A549 (cell line): ENCODE measurements at regions not wholly inside any gene's neighbourhood (a gene's known extent, or its start where the extent isn't known, plus 50 kb on each side); places are given as distances from the start of the nearest gene placed in this dataset.

ENCODE experiments used
- ATAC-seq, 2 experiments: fragments of 200-7000 bp in 1 of 2; fragments of >200 bp in 1 of 2; cut with Nextera tagmentation in 1 of 2; cut with Tn5 transposase in 1 of 2; 3 replicates each; pipeline versions ENCODE4 v1.8.0 to v1.9.1; 2018 to 2020; ENCODE audit warnings: mild to moderate bottlenecking in 1 of 2, moderate library complexity in 1 of 2
- CTCF ChIA-PET: fragments of 300-600 bp; sonication (Branson Sonifier 250); formaldehyde crosslinking; extraction: SDS; loops from one replicate; lab custom pipeline; 2021; ENCODE audit warnings: antibody characterized with exemption, inconsistent platforms; lab: Yijun Ruan, JAX
- POLR2A ChIA-PET: fragments of 350-600 bp; formaldehyde crosslinking; extraction: SDS; loops from one replicate; lab custom pipeline; 2021; ENCODE audit warnings: antibody characterized with exemption, inconsistent platforms; lab: Yijun Ruan, JAX
- DNase-seq, 2 experiments: peaks; one replicate each; pipeline versions ENCODE4 v3.0.0 to v3.0.0-alpha.2; 2011 to 2016; ENCODE audit warnings: low read depth in 1 of 2, low spot score in 1 of 2
- FAIRE-seq: peaks from 2 replicates; lab custom pipeline; 2011; peaks lifted over from hg19 to GRCh38; lab: Jason Lieb, UNC
- H3K27ac ChIP-seq, 2 experiments: fragments of >200 bp; sonication (Bioruptor Twin); formaldehyde crosslinking; 3 replicates each; pipeline ENCODE4 v1.5.1; 2016 to 2017
- H3K4me1 ChIP-seq: fragments of >200 bp; sonication (Bioruptor Twin); formaldehyde crosslinking; 3 replicates; pipeline ENCODE4 v1.6.1; 2016
- H3K4me2 ChIP-seq: fragments of >200 bp; sonication (Bioruptor Twin); formaldehyde crosslinking; 3 replicates; pipeline ENCODE4 v1.6.1; 2016
- H3K4me3 ChIP-seq: fragments of >200 bp; sonication (Bioruptor Twin); formaldehyde crosslinking; 3 replicates; pipeline ENCODE4 v1.5.1; 2016
- H3K9me3 ChIP-seq: fragments of >200 bp; sonication (Bioruptor Twin); formaldehyde crosslinking; 3 replicates; pipeline ENCODE4 v1.6.1; 2016
- CBX2 ChIP-seq: fragments of 200-600 bp; sonication (generic); IDR thresholded peaks from 2 replicates; pipeline ENCODE4 v1.6.1; 2016; ENCODE audit warnings: low read depth, mild to moderate bottlenecking, borderline replicate concordance
- CEBPB ChIP-seq, 2 experiments: fragments of >200 bp in 1 of 2; sonication (Bioruptor Twin) in 1 of 2; formaldehyde crosslinking in 1 of 2; IDR thresholded peaks; 2 replicates each; pipeline ENCODE4 v1.6.1; 2012 to 2016
- EHMT2 ChIP-seq: fragments of 200-600 bp; sonication (generic); IDR thresholded peaks from 2 replicates; pipeline ENCODE4 v1.6.1; 2016; ENCODE audit warnings: antibody characterized with exemption, low read depth, mild to moderate bottlenecking, moderate library complexity
- EP300 ChIP-seq, 2 experiments: fragments of >200 bp; sonication (Bioruptor Twin); formaldehyde crosslinking; IDR thresholded peaks; 2 replicates in 1 of 2; 3 replicates in 1 of 2; pipeline ENCODE4 v1.6.1; 2016 to 2017
- FOSB ChIP-seq: fragments of 250-450 bp; sonication (Bioruptor Pico); IDR thresholded peaks from 2 replicates; pipeline ENCODE4 v1.5.0; 2020; ENCODE audit warnings: mild to moderate bottlenecking, moderate library complexity
- FOXS1 ChIP-seq: fragments of 250-450 bp; sonication (Bioruptor Pico); IDR thresholded peaks from 2 replicates; pipeline ENCODE4 v1.5.0; 2020; ENCODE audit warnings: mild to moderate bottlenecking, moderate library complexity
- GATA3 ChIP-seq: IDR thresholded peaks from 2 replicates; pipeline ENCODE4 v1.6.1; 2012; ENCODE audit warnings: borderline replicate concordance
- HOXA7 ChIP-seq: fragments of 250-450 bp; sonication (Bioruptor Pico); IDR thresholded peaks from 2 replicates; pipeline ENCODE4 v1.5.0; 2020; ENCODE audit warnings: mild to moderate bottlenecking, moderate library complexity
- HOXB13 ChIP-seq: fragments of 250-450 bp; sonication (Bioruptor Pico); IDR thresholded peaks from 2 replicates; pipeline ENCODE4 v1.5.0; 2020; ENCODE audit warnings: low read depth, mild to moderate bottlenecking, moderate library complexity
- KDM5A ChIP-seq: fragments of 200-600 bp; sonication (generic); IDR thresholded peaks from 2 replicates; pipeline ENCODE4 v1.6.1; 2016; ENCODE audit warnings: antibody characterized with exemption, mild to moderate bottlenecking
- NFE2L2 ChIP-seq: fragments of 150-350 bp; conservative IDR thresholded peaks from 2 replicates; pipeline ENCODE4 v1.6.1; 2014; ENCODE audit warnings: low read length
- NPAS2 ChIP-seq: fragments of 250-450 bp; sonication (Bioruptor Pico); IDR thresholded peaks from 2 replicates; pipeline ENCODE4 v1.8.0; 2022; ENCODE audit warnings: mild to moderate bottlenecking, moderate library complexity, borderline replicate concordance
- POLR2AphosphoS2 ChIP-seq: conservative IDR thresholded peaks from 2 replicates; pipeline ENCODE4 v1.6.1; 2012; ENCODE audit warnings: low read length, improper control_type of control experiment, inconsistent platforms
- RAD21 ChIP-seq, 2 experiments: fragments of >200 bp in 1 of 2; sonication (Bioruptor Twin) in 1 of 2; formaldehyde crosslinking in 1 of 2; IDR thresholded peaks in 1 of 2; conservative IDR thresholded peaks in 1 of 2; 2 replicates in 1 of 2; 3 replicates in 1 of 2; pipeline ENCODE4 v1.6.1; 2012 to 2018; ENCODE audit warnings: inconsistent platforms in 1 of 2
- RFX5 ChIP-seq: fragments of 450-650 bp; IDR thresholded peaks from 2 replicates; pipeline ENCODE4 v1.7.1; 2014; ENCODE audit warnings: antibody characterized with exemption, mild to moderate bottlenecking, moderate library complexity
- ZC3H11A ChIP-seq: fragments of 450-650 bp; IDR thresholded peaks from 2 replicates; pipeline ENCODE4 v1.6.1; 2014; ENCODE audit warnings: antibody characterized with exemption, mild to moderate bottlenecking
- ZNF302 ChIP-seq: fragments of 250-450 bp; sonication (Bioruptor Pico); IDR thresholded peaks from 2 replicates; pipeline ENCODE4 v1.9.0; 2021; ENCODE audit warnings: inconsistent platforms, mild to moderate bottlenecking, moderate library complexity
- ZSCAN20 ChIP-seq: fragments of 250-450 bp; sonication (Bioruptor Pico); IDR thresholded peaks from 2 replicates; pipeline ENCODE4 v1.8.0; 2022; ENCODE audit warnings: mild to moderate bottlenecking, moderate library complexity
- WGBS: methylation state at CpG from one replicate; pipeline ENCODE4 v1.1.6; 2017; ENCODE audit errors: missing lambda C conversion rate; 5-methylcytosine and 5-hydroxymethylcytosine counted together
- TF ChIP-seq, protein P1 (sequence below): fragments of 450-650 bp; IDR thresholded peaks from 2 replicates; pipeline ENCODE4 v1.6.1; 2014; ENCODE audit warnings: antibody characterized with exemption
- TF ChIP-seq, protein P2 (sequence below): IDR thresholded peaks from 2 replicates; pipeline ENCODE4 v1.6.1; 2012; ENCODE audit warnings: low read depth, borderline replicate concordance
- TF ChIP-seq, protein P3 (sequence below): IDR thresholded peaks from 2 replicates; pipeline ENCODE4 v1.6.1; 2012
- TF ChIP-seq, protein P4 (sequence below): fragments of 250-450 bp; sonication (Bioruptor Pico); IDR thresholded peaks from 2 replicates; pipeline ENCODE4 v1.5.0; 2021; ENCODE audit warnings: mild to moderate bottlenecking, moderate library complexity, borderline replicate concordance
- TF ChIP-seq, protein P5 (sequence below): fragments of 150-350 bp; IDR thresholded peaks from 2 replicates; pipeline ENCODE4 v1.6.1; 2014; ENCODE audit warnings: low read depth, mild to moderate bottlenecking, low read length

DNA sequence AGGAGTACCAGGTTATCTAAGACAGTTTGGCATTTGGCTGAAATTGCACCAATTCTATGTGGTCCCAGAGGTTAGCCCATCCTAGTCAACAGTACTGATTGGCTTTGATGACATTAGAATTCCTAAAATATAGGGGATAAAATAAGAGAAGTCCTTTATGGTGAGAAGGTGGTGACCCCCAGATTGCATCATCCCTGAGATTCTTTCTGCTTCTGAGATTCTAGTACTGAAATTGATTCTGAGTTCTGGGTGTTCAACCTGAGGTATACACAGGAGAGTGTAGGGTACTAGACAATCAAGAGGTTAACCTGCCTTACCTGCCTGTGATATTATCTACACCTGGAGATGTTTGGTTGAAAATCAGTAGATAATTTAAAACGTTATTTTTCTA is 140.9 kb upstream of the MRPS22 start:
- no peak overlapping the region for H3K4me2 ChIP-seq

DNA sequence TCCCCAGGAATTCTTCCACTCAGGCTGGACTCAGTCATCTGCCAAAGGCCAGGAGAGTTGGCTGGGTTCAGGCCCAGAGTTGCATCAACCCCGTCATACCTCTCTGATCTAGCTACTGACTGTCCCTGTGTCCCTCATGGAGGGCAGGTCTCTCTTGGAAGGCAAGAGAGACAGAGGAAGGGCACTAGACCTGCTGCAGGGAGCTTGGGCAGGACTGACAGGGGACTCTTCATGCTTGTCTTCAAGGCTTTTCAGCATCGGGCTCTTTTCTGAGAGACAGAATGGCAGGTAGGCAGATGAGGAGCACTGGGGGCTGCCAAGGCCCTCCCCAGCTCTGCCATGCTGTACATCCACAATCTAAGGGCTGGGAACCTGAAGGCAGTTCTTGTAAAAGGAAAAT is 140.1 kb upstream of the MRPS22 start:
- CTCF ChIA-PET: interaction anchor here (1.4 kb wide), 1 partner anchor 267 kb away, joined by 4 read pairs; no protein-coding TSS in a partner anchor
- Histone ChIP-seq H3K27ac (no peak overlapping the region), H3K4me3 (no peak overlapping the region), H3K4me1 (no peaks in the 10 kb centered on the region), H3K4me2 (no peak overlapping the region), H3K9me3 (no peaks in the 10 kb centered on the region)
- no peak for TF ChIP-seq FOSB (CRISPR knock-in tag)
- no peak for TF ChIP-seq HOXB13 (CRISPR knock-in tag)
- TF ChIP-seq NFE2L2: no peak
- TF ChIP-seq, protein P1, sequence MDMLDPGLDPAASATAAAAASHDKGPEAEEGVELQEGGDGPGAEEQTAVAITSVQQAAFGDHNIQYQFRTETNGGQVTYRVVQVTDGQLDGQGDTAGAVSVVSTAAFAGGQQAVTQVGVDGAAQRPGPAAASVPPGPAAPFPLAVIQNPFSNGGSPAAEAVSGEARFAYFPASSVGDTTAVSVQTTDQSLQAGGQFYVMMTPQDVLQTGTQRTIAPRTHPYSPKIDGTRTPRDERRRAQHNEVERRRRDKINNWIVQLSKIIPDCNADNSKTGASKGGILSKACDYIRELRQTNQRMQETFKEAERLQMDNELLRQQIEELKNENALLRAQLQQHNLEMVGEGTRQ: no peak
- ATAC-seq (no peak), DNase-seq (no peak), FAIRE-seq (no peak)
- 84% methylated on average over 2 of the region's 2 CpGs for WGBS
- POLR2A ChIA-PET: no interaction called here

More for the DNA sequence above, 140.9 kb upstream of the MRPS22 start:
- no peak for ATAC-seq
- H3K9me3 ChIP-seq: no peaks in the 10 kb centered on the region
- ChIA-PET POLR2A (no interaction called here), CTCF (interaction anchor here (0.9 to 1.4 kb wide), 2 partner anchors 267 kb away, joined by 3 to 4 read pairs; no protein-coding TSS in a partner anchor)
- H3K4me1 ChIP-seq: no peaks in the 10 kb centered on the region
- no peak overlapping the region for H3K27ac ChIP-seq
- FAIRE-seq: no peak
- no peak overlapping the region for H3K4me3 ChIP-seq
- 7% methylated on average over 1 of the region's 1 CpG for WGBS
- DNase-seq: no peak
- no peak for TF ChIP-seq POLR2AphosphoS2
- TF ChIP-seq EHMT2: no peak
- TF ChIP-seq ZC3H11A: no peak
- TF ChIP-seq KDM5A: no peak
- TF ChIP-seq HOXA7 (CRISPR knock-in tag): no peak
- TF ChIP-seq, protein P1: no peak
- no peak for TF ChIP-seq CEBPB (IDR thresholded peaks at IDR 0.05)
- TF ChIP-seq, protein P2, sequence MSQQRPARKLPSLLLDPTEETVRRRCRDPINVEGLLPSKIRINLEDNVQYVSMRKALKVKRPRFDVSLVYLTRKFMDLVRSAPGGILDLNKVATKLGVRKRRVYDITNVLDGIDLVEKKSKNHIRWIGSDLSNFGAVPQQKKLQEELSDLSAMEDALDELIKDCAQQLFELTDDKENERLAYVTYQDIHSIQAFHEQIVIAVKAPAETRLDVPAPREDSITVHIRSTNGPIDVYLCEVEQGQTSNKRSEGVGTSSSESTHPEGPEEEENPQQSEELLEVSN: no peak
- no peak for TF ChIP-seq GATA3

DNA sequence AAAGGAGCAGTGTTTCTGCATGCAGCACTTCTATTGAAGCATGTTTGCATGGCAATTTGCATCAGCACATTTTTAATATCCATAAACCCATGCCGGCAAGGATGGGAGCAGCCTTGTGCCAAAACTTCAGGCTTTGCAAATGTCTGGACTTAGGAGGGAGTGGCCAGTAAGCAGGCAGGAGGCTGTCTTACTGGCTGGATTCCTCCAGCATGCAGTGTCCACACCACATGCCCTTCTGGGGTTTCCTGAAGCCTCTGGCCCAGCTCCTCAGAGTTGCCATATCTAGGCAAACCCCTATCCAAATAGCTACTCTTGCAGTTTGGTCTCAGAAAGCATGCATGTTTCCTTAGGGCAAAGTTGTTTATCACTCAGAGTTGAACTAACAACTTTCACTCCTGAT is 139.1 kb upstream of the MRPS22 start:
- no peak for FAIRE-seq
- DNase-seq: no peak

More for the DNA sequence above, 139.1 kb upstream of the MRPS22 start:
- no peak overlapping the region for H3K4me2 ChIP-seq
- H3K4me3 ChIP-seq: no peak overlapping the region
- ChIA-PET CTCF (no interaction called here), POLR2A (no interaction called here)
- H3K4me1 ChIP-seq: no peaks in the 10 kb centered on the region
- H3K27ac ChIP-seq: no peak overlapping the region
- 40% methylated on average over 1 of the region's 1 CpG for WGBS
- TF ChIP-seq ZSCAN20 (CRISPR knock-in tag) (no peak), CBX2 (no peak), RFX5 (no peak), ZNF302 (CRISPR knock-in tag) (no peak), RAD21 (conservative IDR thresholded peaks at IDR 0.05 in 1 of 2, IDR thresholded peaks at IDR 0.05 in 1 of 2) (no peak), NFE2L2 (no peak), ZC3H11A (no peak), KDM5A (no peak), EP300 (IDR thresholded peaks at IDR 0.05) (no peak), NPAS2 (CRISPR knock-in tag) (no peak), FOXS1 (no peak), GATA3 (no peak), POLR2AphosphoS2 (no peak)
- TF ChIP-seq, protein P3, sequence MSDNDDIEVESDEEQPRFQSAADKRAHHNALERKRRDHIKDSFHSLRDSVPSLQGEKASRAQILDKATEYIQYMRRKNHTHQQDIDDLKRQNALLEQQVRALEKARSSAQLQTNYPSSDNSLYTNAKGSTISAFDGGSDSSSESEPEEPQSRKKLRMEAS: no peak
- TF ChIP-seq, protein P4, sequence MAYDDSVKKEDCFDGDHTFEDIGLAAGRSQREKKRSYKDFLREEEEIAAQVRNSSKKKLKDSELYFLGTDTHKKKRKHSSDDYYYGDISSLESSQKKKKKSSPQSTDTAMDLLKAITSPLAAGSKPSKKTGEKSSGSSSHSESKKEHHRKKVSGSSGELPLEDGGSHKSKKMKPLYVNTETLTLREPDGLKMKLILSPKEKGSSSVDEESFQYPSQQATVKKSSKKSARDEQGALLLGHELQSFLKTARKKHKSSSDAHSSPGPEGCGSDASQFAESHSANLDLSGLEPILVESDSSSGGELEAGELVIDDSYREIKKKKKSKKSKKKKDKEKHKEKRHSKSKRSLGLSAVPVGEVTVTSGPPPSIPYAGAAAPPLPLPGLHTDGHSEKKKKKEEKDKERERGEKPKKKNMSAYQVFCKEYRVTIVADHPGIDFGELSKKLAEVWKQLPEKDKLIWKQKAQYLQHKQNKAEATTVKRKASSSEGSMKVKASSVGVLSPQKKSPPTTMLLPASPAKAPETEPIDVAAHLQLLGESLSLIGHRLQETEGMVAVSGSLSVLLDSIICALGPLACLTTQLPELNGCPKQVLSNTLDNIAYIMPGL: no peak
- TF ChIP-seq, protein P5, sequence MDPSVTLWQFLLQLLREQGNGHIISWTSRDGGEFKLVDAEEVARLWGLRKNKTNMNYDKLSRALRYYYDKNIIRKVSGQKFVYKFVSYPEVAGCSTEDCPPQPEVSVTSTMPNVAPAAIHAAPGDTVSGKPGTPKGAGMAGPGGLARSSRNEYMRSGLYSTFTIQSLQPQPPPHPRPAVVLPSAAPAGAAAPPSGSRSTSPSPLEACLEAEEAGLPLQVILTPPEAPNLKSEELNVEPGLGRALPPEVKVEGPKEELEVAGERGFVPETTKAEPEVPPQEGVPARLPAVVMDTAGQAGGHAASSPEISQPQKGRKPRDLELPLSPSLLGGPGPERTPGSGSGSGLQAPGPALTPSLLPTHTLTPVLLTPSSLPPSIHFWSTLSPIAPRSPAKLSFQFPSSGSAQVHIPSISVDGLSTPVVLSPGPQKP: no peak
- no peak for ATAC-seq
- no peaks in the 10 kb centered on the region for H3K9me3 ChIP-seq
